ENCODE measurements at regions not wholly inside any gene's neighbourhood (a gene's known extent, or its start where the extent isn't known, plus 50 kb on each side); places are given as distances from the start of the nearest gene placed in this dataset.

- TF ChIP-seq CTCF (IDR thresholded peaks at IDR 0.05) (no peak), EP300 (IDR thresholded peaks at IDR 0.05) (no peak), POLR2A (IDR thresholded peaks at IDR 0.05) (no peak)
These were observed 187.2 kb downstream of the RPL10L start for GRCh38 chr14:46464341-46464740.
